ENCODE measurements at regions not wholly inside any gene's neighbourhood (a gene's known extent, or its start where the extent isn't known, plus 50 kb on each side); places are given as distances from the start of the nearest gene placed in this dataset.
"Not testable (repeated sequence)": the region's sequence is repeated elsewhere in the genome, so short reads cannot be mapped to it uniquely, and the experiment has no call there.

DNA sequence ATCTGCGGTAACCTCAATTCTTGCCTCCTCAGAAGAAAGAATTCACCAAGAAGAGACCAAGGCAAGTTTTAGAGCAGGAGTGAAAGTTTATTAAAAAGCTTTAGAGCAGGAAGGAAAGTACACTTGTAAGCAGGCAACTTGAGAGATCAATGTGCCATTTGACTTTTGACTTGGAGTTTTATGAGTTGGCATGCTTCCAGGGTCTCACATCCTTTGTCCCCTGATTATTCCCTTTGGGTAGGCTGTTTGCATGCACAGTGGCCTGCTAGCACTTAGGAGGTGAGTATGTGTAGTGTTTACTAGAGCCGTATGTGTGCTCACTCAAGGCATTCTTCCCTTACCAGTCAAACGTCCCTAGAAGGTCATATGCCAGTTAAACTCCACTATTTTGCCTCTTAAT lies 111.0 kb upstream of the RAI14 start:
- in situ Hi-C loops (cut with MboI; ENCODE audit: low sequenced_read_pairs) = no loop called here

DNA sequence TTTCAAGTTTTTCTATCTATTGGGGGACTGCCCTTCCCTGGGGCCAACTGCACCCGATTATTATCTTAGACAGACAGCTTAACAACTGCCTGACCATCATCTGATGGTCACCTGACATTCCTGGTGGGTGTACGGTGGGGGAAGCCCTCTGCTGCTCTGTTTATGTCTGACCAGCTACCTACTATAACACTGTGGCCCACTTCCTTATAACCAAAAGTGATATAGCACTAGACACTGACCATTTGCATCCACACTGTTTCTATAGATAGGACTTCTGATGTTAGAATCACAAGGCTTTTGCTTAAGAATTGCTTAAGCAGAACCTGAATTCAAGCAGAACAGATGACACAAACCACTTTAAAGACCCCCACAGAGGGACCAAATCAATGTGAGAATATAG lies 110.5 kb upstream of the RAI14 start:
- in situ Hi-C loops (cut with MboI; ENCODE audit: low sequenced_read_pairs) = no loop called here

DNA sequence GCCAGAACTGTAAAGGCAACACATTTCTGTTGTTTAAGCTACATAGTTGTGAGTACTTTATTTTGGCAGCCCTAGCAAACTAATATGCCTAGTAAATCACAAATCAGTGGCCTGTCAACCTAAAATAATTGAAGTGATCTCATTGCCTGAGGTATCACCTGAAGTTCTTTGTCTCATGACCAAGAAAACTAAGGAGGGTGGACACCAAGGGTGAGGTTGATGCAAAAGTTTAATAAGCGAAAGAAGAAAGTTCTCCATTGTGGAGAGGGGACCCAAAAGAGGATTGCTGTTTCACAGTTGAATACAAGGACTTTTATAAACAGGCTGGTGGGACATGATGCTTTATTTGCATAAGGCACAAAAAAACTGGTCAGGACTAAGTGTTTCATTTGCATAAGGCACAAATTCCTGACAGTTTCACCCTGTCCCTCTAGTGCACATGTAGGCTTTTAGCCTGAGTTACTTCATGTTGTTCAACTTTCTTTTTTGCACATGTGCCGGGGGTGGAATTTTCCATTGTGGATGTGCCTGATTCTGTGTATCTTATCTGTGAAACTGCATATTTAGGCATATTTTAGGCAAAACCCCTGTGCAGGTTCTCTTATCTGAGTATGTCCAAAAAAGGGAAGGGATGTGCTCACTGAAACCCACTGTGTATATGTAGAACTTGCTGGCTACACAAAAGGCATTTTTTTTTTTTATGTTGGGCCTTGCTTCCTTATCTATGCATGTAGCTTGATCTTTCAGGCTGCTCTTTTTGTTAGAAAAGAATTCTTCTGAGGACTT lies 108.6 kb upstream of the RAI14 start:
- in situ Hi-C loops (cut with MboI; ENCODE audit: low sequenced_read_pairs) = no loop called here

DNA sequence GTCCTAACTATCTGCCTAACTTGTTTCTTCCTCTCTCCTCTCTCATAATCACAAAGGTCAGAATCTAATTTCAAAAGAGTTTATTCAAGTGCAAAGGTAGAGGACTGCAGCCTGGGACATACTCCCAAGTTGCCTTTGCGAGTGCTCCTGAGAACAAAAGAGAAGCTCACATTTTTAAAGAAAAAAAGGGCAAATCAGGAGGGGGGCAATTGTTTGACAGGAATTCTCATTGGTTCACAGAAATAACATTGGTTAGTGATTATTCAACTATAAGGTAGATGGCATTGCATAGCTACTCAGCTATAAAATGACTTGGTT lies 108.1 kb upstream of the RAI14 start:
- in situ Hi-C loops (cut with MboI; ENCODE audit: low sequenced_read_pairs) = no loop called here

DNA sequence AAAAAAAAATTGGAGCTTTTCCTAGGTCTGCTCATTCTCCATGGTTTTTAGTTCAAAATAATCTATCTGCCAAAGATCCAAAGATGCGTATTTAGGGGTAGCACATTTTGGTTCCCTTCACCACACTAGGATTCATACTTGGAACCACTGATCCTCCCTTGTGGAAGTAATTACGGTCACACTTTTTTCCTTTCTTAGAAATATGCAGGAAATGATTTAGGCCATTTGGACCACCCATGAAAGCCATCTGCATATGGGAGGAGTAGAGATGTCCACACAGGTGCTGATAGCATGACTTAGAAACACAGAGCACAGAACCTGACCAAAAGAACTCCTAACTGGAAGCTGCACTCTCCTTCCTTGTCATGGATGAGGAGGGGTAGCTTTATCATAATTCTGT lies 105.9 kb upstream of the RAI14 start:
- in situ Hi-C loops (cut with MboI; ENCODE audit: low sequenced_read_pairs) = no loop called here

DNA sequence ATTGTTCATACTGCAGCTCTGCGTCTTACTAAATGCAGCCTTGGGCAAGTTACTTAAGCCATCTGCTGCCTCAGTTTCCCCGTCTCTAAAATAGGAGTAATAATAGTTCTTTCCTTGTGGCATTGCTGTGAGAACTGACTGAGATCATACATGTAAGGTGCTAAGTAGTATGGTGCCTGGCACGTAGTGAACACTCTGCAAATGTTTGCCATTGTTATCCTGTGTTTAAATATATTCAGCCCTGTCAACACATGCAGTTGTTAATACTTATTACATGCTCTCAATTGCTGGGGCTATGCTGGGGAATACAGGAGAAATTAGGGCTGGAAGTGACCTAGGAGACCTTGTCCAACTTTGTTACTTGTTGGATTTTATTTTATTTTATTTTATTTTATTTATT lies 105.2 kb upstream of the RAI14 start:
- in situ Hi-C loops (cut with MboI; ENCODE audit: low sequenced_read_pairs) = no loop called here

DNA sequence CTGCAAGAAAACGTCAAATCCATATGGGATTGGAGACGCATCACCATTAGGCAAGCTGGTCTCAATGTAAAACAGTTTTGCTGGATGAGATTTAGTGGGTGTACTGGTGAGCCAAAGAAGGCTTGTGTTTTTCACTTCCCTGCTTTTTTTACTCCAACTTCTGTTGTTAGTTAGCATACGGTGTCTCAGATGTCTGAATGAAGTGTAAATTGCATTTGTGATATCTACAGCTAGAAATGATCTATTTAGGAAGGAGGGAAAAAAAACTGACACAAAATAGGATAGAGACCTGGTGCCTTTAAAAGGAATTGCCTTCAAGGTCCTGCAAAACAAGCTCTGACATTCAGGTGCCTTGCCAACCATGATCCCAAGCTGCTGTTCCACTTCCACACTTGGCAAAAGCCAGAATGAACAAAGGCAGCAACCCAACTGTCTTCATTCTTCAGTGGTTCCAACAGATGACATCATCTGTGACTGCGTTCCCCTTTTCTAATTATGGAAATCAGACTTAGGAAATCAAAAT lies 104.2 kb upstream of the RAI14 start:
- in situ Hi-C loops (cut with MboI; ENCODE audit: low sequenced_read_pairs) = no loop called here

DNA sequence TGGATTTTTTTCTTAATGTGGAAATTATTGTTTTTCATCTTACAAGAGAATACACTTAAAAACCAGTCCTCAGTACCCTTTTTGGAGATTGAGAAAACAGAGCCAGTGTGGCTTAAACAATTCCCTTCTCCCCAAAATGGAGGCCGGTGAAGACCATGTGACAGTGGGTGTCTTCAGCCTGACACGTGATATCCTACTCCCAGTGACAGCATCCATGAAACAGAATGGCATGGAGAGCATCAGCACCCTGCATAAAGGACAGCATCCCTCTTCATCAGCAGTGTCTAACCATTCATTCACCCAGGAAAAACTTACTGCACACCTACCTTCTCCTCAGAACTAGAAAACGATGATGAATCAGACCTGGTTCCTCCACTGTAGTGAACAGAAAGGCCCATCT lies 103.4 kb upstream of the RAI14 start:
- in situ Hi-C loops (cut with MboI; ENCODE audit: low sequenced_read_pairs) = no loop called here

DNA sequence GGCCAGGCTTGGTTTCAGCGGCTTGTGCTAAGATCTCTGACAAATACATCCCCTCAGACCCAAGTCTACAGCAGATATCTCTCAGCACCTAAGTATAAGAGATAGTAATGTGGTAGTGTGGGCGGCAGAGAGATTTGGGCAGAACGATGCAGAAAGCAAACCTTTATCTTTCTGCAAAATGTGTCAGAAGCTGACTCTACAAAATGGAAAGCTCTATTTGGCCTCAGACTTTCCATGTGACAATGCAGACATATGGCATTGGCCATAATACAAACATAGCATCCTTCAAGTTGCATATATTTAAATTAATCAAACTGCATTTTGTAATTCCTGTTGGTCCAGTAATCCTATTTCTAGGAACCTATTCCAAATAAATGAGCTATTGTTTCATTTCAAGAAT lies 102.5 kb upstream of the RAI14 start:
- in situ Hi-C loops (cut with MboI; ENCODE audit: low sequenced_read_pairs) = no loop called here

DNA sequence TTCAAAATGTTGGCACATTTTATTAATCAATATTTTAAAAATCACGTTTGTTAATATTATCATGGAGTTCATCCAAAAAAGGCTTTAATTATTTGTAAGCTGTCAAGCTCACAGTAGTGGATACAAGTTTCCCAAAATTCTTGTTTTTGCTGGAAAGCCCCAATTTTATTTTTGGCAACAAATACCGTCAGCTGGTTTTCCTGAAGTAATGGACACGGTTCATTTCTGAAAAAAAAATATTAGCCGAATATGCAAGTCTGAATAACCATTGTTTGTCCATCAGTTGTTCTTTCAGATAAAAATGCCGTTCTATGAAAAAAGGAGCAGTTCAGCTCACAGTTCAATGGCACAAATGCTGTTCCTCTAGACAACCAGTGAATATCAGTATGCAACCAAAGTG lies 101.5 kb upstream of the RAI14 start:
- in situ Hi-C loops (cut with MboI; ENCODE audit: low sequenced_read_pairs) = no loop called here

DNA sequence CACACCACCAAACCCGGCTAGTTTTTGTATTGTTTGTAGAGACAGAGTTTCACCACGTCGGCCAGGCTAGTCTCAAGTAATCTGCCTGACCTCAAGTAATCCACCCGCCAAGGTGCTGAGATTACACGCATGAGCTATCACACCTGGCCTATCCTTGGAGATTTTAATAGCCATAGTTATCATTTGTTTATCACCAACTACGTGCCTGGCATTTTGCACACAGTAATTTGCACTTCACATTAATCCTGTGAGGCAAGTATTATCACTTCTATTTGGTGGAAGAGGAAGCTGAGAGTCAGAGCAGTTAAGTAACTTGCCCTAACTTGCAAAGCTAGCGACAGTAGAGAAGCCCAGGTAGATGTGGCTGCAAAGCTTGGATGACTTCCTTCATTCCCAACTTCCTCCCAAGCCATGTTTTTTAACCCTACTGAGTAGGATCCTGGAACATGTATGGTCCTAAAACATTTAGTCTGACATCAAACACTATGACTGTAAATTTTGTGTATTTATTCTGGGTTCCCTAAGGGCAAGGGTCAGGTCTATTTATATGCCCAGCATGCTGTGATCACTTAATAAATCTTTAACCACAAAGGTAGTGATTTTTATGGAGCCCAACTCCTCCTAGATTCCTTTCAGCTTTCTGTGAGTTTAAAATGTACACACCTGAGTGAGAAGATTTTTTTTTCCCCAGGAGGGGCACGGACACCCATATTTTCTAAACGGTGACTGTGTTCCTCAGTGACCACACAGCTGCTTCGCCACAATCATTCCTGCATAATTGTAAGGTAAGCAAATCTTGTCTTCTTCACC lies 100.2 kb upstream of the RAI14 start:
- in situ Hi-C loops (cut with MboI; ENCODE audit: low sequenced_read_pairs) = no loop called here

DNA sequence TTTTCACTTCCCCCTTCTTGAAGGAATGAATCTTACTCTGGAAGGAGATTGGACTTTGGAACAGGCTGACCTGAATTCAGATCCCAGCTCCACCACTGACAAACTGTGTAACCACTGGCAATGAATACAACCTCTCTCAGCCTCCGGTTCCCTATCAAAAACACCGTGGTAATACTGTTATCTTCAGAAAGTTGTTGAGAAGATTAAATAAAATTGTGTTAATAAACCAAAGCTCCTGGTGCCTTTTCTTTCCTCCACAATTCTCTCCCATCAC lies 99.7 kb upstream of the RAI14 start:
- in situ Hi-C loops (cut with MboI; ENCODE audit: low sequenced_read_pairs) = no loop called here

DNA sequence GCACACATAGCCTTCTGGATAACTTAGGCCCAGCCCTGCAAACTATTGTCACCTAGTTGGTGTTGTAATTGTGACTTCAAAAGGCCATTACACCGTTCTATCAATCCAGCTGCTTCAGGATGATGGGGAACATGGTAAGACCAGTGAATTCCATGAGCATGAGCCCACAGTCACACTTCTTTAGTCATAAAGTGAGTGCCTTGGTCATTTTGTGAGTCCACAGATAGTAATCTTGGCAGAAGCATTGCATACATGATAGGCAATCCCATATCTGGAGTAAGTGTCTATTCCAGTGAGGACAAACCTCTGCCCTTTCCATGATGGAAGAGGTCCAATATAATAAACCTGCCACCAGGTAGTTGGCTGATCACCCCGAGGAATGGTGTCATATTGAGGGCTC lies 94.5 kb upstream of the RAI14 start:
- in situ Hi-C loops (cut with MboI; ENCODE audit: low sequenced_read_pairs) = not testable (repeated sequence)

DNA sequence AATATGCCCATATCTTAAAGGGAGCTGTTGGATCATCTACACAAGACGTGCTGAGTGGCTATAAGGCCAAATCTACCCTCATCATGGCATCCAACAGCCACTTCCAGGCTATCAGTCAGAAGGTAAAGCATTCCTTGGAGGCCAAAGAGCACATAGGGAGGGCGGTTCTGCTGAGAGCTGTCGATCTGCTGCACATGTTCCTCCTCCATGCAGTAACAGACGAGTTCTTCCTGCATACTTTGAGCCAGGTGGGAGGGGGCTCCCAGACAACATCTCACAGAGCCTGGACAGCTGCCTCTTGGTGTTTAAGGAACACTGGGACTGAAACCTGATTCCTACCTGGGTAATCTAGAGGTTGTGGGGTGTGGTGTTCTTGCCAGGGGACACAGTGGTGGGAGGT lies 93.3 kb upstream of the RAI14 start:
- in situ Hi-C loops (cut with MboI; ENCODE audit: low sequenced_read_pairs) = no loop called here

DNA sequence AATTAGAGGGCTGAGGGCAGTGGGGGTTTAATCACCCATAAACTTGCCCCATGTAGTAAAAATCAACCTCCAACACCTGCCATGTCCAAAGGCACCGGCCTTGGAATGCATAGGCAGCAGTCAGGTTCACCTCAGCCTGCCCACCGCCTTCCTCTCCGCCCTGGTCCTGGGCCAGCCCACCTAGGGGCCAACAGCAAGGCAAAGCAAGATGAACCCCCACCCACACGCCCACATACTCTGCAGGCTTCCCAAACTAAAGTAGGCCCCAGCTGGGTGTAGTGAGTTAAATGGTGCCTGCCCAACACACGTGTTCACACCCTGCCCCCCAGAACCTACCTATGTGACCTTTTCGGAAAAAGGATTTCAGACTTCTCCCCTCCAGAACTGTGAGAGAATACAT lies 92.9 kb upstream of the RAI14 start:
- in situ Hi-C loops (cut with MboI; ENCODE audit: low sequenced_read_pairs) = no loop called here

DNA sequence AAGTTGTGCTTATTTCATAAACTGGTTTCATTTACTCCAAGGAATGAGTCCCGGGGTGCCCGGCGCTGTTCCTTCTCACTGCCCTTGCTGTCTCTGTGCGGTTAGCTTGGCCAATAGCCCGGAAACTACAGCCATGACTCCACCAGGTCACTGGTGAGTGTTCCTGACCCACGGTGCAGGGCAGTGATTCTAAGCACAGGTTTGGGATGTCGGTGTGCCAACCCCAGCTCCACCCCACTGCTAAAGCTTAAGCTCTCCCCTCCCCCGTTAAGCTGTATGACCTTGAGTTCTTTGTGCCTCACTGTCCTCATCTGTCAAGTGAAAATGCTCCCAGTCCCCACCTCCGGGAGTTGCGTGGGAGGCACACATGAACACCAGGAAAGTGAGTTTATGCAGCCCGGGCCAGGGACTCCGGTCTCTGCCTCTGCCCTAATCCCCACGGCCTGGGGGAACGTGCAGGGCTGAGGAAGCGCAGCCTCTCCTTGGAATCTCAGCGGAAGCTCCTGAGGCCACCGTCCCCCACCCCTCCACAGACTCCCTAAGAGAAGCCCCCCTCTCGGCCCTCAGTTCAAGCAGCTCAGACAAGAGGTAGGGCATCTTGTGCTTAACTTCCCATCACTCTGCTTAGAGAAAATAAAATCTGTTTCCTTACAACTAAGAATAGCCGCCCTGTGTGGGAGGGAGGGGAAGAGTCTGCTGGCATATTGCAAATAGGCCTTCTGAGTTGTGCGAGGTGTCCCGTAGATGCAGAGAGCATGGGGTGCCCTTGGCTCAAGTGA lies 92.0 kb upstream of the RAI14 start:
- in situ Hi-C loops (cut with MboI; ENCODE audit: low sequenced_read_pairs) = no loop called here

DNA sequence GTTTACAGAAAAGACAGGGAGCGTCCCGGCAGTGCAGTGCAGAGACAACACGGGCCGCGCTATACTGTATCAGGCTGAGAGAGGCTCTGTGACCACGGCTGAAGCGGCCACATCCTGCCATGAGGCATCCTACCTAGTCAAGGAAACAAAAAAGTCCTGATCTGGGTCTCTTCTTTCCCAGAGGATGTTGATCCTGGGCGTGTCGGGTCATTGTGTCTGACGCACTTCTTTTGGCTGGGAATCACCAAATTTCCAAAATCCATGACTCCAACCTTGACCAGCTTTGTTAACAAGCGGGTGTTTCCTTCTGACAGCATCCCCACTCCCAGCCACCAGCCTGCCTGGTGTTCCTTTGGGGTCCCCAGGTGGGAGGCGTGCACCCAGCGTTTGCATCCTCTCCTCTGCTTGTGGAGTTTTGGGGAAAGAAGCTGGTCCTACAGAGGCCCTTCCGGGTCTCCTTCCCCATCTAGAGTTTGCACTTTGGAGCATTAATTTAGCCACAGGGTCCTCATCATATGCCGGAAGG lies 91.4 kb upstream of the RAI14 start:
- in situ Hi-C loops (cut with MboI; ENCODE audit: low sequenced_read_pairs) = no loop called here

DNA sequence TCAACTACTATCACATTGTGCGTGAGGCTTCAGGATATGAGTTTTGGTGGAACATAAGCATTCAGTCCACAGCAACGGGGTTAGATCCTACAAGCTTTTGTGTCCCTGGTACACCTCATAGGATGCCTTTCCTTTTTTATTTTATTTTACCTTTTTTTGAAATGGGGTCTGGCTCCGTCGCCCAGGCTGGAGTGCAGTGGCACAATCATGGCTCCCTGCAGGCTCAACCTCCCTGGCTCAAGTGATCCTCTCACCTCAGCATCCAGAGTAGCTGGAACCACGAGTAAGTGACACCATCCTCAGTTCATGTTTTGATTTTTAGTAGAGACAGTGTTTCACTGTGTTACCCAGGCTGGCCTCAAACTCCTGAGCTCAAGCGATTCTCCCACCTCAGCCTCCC lies 86.0 kb upstream of the RAI14 start:
- in situ Hi-C loops (cut with MboI; ENCODE audit: low sequenced_read_pairs) = no loop called here

DNA sequence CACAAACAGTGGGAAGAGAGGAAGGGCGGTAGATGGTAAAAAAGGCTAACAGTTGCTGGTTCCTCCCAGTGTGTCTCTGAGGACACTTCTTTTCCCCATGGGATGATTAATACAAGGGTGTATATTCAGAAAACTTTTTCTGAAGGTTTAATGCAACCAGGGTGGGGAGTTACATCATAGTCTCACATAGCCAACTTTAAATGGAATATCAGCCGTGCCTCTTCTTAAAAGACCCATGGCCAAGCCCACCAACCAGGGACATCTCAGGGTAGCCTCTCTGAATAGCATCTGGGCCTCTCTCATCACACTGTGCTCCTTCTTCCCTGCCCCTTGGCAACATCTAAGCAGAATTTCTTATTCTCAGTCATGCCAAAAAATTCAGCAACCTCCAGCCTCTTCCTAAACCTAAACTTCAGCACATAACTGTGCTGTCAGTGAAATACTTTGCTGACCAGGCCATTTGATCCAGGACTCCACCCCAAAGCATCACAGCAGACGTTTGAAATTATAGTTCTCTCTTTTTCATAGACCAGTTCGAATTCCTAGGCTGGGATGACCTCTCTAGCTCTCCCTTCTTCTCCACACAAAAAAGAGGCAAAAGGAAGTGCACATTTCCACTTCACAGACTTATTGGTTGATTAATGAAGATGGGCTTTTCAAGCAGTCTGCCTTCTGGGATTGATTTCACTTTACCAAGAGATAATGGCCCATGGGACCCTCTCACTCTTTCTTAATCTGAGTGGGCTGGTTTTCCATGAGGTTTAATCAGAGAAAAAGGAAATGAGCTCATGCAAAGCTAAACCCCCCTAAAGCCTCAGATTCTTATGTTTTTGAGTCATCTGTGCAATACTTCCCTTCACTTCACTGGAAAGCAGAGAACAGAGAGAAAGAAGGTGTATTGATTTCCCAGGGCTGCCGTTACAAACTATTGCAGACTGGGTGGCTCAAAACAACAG lies 85.1 kb upstream of the RAI14 start:
- in situ Hi-C loops (cut with MboI; ENCODE audit: low sequenced_read_pairs) = no loop called here

DNA sequence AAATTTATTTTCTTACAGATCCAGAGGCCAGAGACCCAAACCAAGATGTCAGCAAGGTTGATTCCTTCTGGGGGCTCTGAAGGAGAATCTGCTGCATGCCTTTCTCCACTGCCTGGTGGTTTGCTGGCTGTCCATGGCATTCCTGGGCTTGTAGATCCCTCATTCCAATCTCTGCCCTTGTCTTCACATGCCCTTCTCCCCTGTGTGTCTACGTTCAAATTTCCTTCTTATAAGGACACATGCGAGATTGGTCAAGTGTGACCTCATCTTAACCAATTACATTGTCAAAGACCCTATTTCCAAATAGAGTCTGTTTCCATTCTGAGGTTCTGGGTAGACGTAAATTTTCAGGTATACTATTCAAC lies 84.5 kb upstream of the RAI14 start:
- in situ Hi-C loops (cut with MboI; ENCODE audit: low sequenced_read_pairs) = no loop called here
